Stomach (tissue), 8 donors: ENCODE measurements at regions not wholly inside any gene's neighbourhood (a gene's known extent, or its start where the extent isn't known, plus 50 kb on each side); places are given as distances from the start of the nearest gene placed in this dataset.

Experiments
- DNase-seq, 2 donors: peaks; one replicate each; pipeline versions ENCODE4 v3.0.0 to v3.0.0-alpha.2; 2013 to 2019
- H3K27ac ChIP-seq, 5 donors: fragments of 200-600 bp in 4 of 5; sonication (generic) in 4 of 5; one replicate each; pipeline ENCODE4 v1.5.1; 2013 to 2019; ENCODE audit warnings: mild to moderate bottlenecking in 1 of 5, moderate library complexity in 1 of 5
- H3K27me3 ChIP-seq, 3 donors: fragments of 200-600 bp; sonication (generic); one replicate each; pipeline ENCODE4 v1.5.1; 2017 to 2019; ENCODE audit warnings: mixed run types in 1 of 3
- H3K36me3 ChIP-seq, 4 donors: fragments of 200-600 bp; sonication (generic); 1 replicate in 3 of 4; 2 replicates in 1 of 4; pipeline ENCODE4 v1.5.1; 2016 to 2019
- H3K4me1 ChIP-seq, 4 donors: fragments of 200-600 bp; sonication (generic); one replicate each; pipeline ENCODE4 v1.5.1; 2016 to 2019
- H3K4me3 ChIP-seq, 4 donors: fragments of 200-600 bp; sonication (generic) in 3 of 4; one replicate each; pipeline ENCODE4 v1.5.1; 2016 to 2019; ENCODE audit warnings: mild to moderate bottlenecking in 1 of 4
- H3K9me3 ChIP-seq, 4 donors: fragments of 200-600 bp; sonication (generic); one replicate each; pipeline ENCODE4 v1.5.1; 2016 to 2019
- EP300 ChIP-seq: sonication (generic); formaldehyde crosslinking; IDR thresholded peaks from one replicate; pipeline ENCODE4 v1.6.1; 2017; ENCODE audit warnings: antibody characterized with exemption
- POLR2A ChIP-seq, 4 donors: fragments of 450-650 bp; IDR thresholded peaks; one replicate each; pipeline ENCODE4 v1.6.1; 2016; ENCODE audit warnings: antibody characterized with exemption in 4 of 4, control low read depth in 2 of 4, mild to moderate bottlenecking in 1 of 4, moderate library complexity in 1 of 4
- POLR2AphosphoS5 ChIP-seq, 3 donors: sonication (generic); formaldehyde crosslinking; IDR thresholded peaks; one replicate each; pipeline ENCODE4 v1.6.1; 2016; ENCODE audit warnings: antibody characterized with exemption in 3 of 3
- WGBS, 5 donors: extraction: QIAGEN DNeasy Blood & Tissue Kit in 3 of 5; methylation state at CpG; one replicate each; pipeline versions ENCODE4 v1.1.5 to v1.1.7; 2013 to 2018; 5-methylcytosine and 5-hydroxymethylcytosine counted together
- intact Hi-C: fragments of 100-400 bp; cut with DNase I; formaldehyde crosslinking; loops from one replicate; pipeline ENCODE4 v1.15.1; 2023; ENCODE audit warnings: low total_unique reads
- TF ChIP-seq, protein P1 (sequence below), 7 experiments: fragments of 450-650 bp in 4 of 7; fragments of 200-600 bp in 3 of 7; sonication (generic) in 3 of 7; IDR thresholded peaks; one replicate each; pipeline ENCODE4 v1.5.1; 2016 to 2019; ENCODE audit warnings: antibody characterized with exemption in 7 of 7, control low read depth in 2 of 7, mild to moderate bottlenecking in 1 of 7
- donor health status: healthy with polysubstance abuse.
- donor health status: Bipolar disorder and iron deficiency.
- donor health status: healthy.

DNA sequence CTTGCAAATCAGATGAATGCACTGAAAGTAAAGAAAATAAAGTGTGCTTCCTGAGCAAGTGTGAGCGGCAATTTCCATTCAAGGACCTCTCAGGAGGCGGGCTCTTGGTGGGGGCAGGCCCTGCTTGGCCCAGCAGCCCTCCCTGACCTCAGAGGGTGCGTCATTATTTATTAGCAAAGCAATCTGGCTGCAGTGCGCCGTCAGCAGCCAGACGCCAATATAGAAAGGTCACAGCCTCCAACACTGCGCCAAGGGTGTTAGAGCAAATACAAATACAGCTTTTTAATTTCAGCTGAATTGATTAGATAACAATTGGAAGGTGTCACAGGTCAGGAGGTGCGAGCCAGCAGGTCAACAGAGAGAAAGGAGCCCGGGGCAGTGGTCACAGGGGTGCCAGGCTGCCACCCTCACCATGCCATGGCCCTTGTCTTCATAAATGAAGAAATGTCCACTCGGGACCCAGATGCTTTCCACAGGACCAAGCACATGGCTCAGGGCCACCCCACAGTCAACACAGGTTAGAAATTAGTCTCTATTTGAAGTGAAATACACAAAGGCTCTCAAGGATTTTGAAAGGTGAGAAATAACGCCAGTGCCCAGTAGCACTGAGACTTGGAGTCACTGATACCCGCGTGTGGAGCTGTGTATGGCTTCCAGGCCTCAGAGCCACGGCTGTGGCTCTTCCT is 309.8 kb downstream of the IRX2 start:
- 21 to 43% (median 40%) methylated on average over 14 of the region's 14 CpGs for WGBS, 5 donors
- peak; percentile 54 to 78 for DNase-seq
- H3K9me3 ChIP-seq = no peaks in the 10 kb centered on the region
- TF ChIP-seq, protein P1, sequence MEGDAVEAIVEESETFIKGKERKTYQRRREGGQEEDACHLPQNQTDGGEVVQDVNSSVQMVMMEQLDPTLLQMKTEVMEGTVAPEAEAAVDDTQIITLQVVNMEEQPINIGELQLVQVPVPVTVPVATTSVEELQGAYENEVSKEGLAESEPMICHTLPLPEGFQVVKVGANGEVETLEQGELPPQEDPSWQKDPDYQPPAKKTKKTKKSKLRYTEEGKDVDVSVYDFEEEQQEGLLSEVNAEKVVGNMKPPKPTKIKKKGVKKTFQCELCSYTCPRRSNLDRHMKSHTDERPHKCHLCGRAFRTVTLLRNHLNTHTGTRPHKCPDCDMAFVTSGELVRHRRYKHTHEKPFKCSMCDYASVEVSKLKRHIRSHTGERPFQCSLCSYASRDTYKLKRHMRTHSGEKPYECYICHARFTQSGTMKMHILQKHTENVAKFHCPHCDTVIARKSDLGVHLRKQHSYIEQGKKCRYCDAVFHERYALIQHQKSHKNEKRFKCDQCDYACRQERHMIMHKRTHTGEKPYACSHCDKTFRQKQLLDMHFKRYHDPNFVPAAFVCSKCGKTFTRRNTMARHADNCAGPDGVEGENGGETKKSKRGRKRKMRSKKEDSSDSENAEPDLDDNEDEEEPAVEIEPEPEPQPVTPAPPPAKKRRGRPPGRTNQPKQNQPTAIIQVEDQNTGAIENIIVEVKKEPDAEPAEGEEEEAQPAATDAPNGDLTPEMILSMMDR (IDR thresholded peaks at IDR 0.05) = no peak
- TF ChIP-seq POLR2AphosphoS5 (IDR thresholded peaks at IDR 0.05) = no peak
- H3K4me3 ChIP-seq = no peak overlapping the region
- no peaks in the 10 kb centered on the region for H3K36me3 ChIP-seq
- intact Hi-C loops = no loop called here
- H3K27ac ChIP-seq = peak overlapping the region in 1 of 5 donors; percentile 39
- no peaks in the 10 kb centered on the region for H3K27me3 ChIP-seq
- H3K4me1 ChIP-seq = peaks cover 0 to 14% (median 10%) of the 10 kb centered on the region in 4 donors

DNA sequence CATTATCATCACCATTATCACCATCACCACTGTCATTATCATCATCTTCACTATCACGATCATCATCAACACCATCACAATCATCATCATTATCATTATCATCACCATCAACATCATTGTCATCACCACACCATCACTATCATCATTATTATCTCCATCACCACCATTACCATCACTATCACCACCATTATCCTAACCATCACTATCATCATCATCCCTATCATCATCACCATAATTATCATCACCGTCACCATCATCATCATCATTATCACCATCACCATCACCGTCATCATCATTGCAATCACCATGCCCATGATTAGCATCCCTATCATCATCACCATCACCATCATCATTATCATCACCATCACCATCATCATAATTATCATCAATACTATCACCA is 311.9 kb downstream of the IRX2 start:
- H3K4me1 ChIP-seq = peaks cover 0 to 14% (median 10%) of the 10 kb centered on the region in 4 donors
- DNase-seq = no peak
- no peaks in the 10 kb centered on the region for H3K9me3 ChIP-seq
- H3K4me3 ChIP-seq = no peak overlapping the region
- WGBS, 5 donors = 93 to 99% (median 96%) methylated on average over 3 of the region's 3 CpGs
- no peak overlapping the region for H3K27ac ChIP-seq
- TF ChIP-seq POLR2A (IDR thresholded peaks at IDR 0.05) (no peak), POLR2AphosphoS5 (IDR thresholded peaks at IDR 0.05) (no peak), EP300 (no peak)
- TF ChIP-seq, protein P1 (IDR thresholded peaks at IDR 0.05) = no peak
- peaks cover 0 to 7% (median 0%) of the 10 kb centered on the region in 3 donors for H3K27me3 ChIP-seq
- no peaks in the 10 kb centered on the region for H3K36me3 ChIP-seq
- intact Hi-C loops = no loop called here

- WGBS, 5 donors = 48 to 70% (median 61%) methylated on average over 6 of the region's 6 CpGs
- Histone ChIP-seq H3K4me1 (no peaks in the 10 kb centered on the region), H3K27me3 (peaks cover 0 to 7% (median 0%) of the 10 kb centered on the region in 3 donors), H3K36me3 (no peaks in the 10 kb centered on the region), H3K4me3 (no peak overlapping the region), H3K27ac (no peak overlapping the region), H3K9me3 (no peaks in the 10 kb centered on the region)
- TF ChIP-seq EP300 (no peak), POLR2AphosphoS5 (IDR thresholded peaks at IDR 0.05) (no peak), POLR2A (IDR thresholded peaks at IDR 0.05) (no peak)
- TF ChIP-seq, protein P1 (IDR thresholded peaks at IDR 0.05) = no peak
- DNase-seq = no peak
- intact Hi-C loops = no loop called here
These were observed 318.4 kb downstream of the IRX2 start for GRCh38 chr5:2433086-2433485.

DNA sequence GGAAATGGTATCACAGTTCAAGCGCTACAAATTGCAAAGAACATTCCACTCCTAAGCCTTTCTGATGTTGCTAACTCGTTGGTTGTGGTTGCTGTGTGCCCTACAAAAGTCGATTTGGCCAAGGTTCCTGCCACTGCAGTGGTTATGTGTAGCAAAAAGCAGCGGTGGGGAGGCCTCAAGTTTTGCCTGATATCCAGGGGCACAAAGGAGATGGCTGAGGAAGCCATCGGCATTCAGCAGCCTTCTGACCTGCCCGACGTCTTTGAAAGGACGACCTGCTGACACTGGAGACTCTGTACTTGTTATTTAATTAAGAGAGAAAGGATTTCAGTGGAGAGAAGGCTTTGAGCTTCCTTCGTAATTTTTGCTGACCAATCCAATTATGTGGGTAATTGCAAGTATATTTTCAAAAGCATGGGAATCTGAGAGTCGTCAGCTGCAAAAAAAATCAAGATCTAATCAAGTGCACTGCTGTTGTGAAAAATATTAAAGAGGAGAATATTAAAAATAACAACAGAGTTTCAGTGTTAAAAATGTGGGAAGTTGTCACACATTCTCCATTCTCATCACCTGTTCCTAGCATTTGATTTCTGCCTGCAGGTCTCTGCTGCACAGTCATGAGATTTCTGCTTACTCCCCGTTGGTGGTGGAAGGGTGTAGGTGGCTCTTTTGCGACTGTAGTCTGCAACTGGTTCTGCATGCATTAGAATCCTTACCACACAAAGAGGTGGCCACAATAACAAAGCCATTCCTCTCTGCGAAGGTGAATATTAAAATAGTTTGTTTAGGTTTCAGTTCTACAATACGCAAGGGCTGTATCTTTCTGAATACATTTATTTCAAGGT is 319.2 kb downstream of the IRX2 start:
- Histone ChIP-seq H3K27ac (no peak overlapping the region), H3K4me1 (no peaks in the 10 kb centered on the region), H3K36me3 (no peaks in the 10 kb centered on the region), H3K27me3 (peaks cover 0 to 7% (median 0%) of the 10 kb centered on the region in 3 donors), H3K9me3 (no peaks in the 10 kb centered on the region), H3K4me3 (no peak overlapping the region)
- intact Hi-C loops = no loop called here
- DNase-seq = no peak
- 56 to 69% (median 64%) methylated on average over 14 of the region's 14 CpGs for WGBS, 5 donors
- TF ChIP-seq, protein P1 (IDR thresholded peaks at IDR 0.05) = no peak
- TF ChIP-seq EP300 (no peak), POLR2AphosphoS5 (IDR thresholded peaks at IDR 0.05) (no peak), POLR2A (IDR thresholded peaks at IDR 0.05) (no peak)
